ENCODE measurements at regions not wholly inside any gene's neighbourhood (a gene's known extent, or its start where the extent isn't known, plus 50 kb on each side); places are given as distances from the start of the nearest gene placed in this dataset.

DNA sequence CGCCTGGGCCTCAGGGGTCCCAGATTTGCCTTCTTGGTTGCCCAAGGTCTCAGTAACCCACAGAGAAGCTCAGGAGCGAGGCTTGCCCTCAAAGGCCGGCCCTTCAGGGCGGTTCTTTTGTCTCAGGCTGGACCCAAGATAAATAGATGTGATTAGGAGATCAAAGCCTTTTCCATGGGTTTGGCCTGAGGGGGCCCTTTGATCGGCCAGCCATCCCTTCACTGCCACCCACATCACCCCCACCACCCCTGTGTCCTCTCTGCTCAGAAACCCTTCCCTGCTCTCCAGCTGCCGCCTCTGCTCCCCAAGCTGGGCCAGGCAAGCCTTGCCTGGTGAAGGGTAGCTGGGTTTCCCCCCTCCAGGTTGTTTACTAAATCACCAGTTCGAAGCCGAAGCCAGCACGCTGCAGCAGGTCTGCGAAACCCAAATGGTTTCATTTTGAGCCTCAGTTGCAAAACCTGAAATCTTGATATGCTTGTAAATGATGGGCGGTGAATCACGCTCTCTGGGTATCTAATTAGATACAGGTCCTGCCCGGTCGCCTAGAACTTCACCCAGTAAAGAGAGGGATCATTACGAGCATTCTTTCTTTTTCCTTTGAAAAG is 202.6 kb upstream of the BCOR start:
- TF ChIP-seq, protein P1, sequence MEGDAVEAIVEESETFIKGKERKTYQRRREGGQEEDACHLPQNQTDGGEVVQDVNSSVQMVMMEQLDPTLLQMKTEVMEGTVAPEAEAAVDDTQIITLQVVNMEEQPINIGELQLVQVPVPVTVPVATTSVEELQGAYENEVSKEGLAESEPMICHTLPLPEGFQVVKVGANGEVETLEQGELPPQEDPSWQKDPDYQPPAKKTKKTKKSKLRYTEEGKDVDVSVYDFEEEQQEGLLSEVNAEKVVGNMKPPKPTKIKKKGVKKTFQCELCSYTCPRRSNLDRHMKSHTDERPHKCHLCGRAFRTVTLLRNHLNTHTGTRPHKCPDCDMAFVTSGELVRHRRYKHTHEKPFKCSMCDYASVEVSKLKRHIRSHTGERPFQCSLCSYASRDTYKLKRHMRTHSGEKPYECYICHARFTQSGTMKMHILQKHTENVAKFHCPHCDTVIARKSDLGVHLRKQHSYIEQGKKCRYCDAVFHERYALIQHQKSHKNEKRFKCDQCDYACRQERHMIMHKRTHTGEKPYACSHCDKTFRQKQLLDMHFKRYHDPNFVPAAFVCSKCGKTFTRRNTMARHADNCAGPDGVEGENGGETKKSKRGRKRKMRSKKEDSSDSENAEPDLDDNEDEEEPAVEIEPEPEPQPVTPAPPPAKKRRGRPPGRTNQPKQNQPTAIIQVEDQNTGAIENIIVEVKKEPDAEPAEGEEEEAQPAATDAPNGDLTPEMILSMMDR (IDR thresholded peaks at IDR 0.05; ENCODE audit: insufficient read depth, low read length, poor library complexity, severe bottlenecking) = no peak
- TF ChIP-seq EZH2phosphoT487 (conservative IDR thresholded peaks at IDR 0.05; ENCODE audit: low read length) = no peak

Measured in SU-DHL-6 (cell line).